Endothelial cell of umbilical vein (primary cell): ENCODE measurements at regions not wholly inside any gene's neighbourhood (a gene's known extent, or its start where the extent isn't known, plus 50 kb on each side); places are given as distances from the start of the nearest gene placed in this dataset.

Experiments
- EZH2 ChIP-seq: IDR thresholded peaks from 2 replicates; pipeline ENCODE4 v1.6.1; 2012; ENCODE audit warnings: borderline replicate concordance, low read depth, mild to moderate bottlenecking, moderate library complexity, low read length, inconsistent platforms; ENCODE audit not compliant: severe bottlenecking
- GATA2 ChIP-seq: IDR thresholded peaks from 2 replicates; pipeline ENCODE4 v1.7.0; 2011; ENCODE audit warnings: low read depth, mild to moderate bottlenecking, moderate library complexity, mixed read lengths, low read length; ENCODE audit not compliant: insufficient read length, insufficient read depth
- POLR2A ChIP-seq: IDR thresholded peaks from 2 replicates; pipeline ENCODE4 v1.6.1; 2012; ENCODE audit warnings: low read depth, mild to moderate bottlenecking, control low read depth, low read length
- TF ChIP-seq, protein P1 (sequence below), 2 donors: IDR thresholded peaks; 1 replicate in 1 of 2; 2 replicates in 1 of 2; pipeline ENCODE4 v1.5.1; 2011; ENCODE audit warnings: low read length in 2 of 2, mild to moderate bottlenecking in 2 of 2, moderate library complexity in 2 of 2, control low read depth in 1 of 2, inconsistent platforms in 1 of 2, low read depth in 1 of 2; ENCODE audit not compliant: insufficient read depth in 1 of 2; ENCODE audit errors: extremely low read depth in 1 of 2

DNA sequence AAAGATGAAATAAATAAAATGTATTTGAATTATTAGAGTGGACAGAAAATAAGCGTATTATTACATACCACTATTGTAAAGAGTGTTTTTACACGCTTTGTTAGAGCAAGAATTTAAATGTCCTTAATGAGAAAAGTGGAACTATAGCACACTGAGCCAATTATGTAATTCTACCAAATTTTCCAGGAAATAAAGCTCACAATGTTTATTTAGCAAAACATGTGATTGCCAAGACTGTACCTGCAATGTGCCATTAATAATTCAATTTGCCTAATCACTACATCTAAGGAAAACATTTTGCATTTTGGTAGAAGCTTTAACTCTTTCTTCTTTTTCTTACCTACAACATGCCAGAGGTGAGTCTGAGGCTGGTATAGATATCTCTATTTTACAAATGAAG lies 58.7 kb upstream of the PHACTR1 start:
- TF ChIP-seq, protein P1, sequence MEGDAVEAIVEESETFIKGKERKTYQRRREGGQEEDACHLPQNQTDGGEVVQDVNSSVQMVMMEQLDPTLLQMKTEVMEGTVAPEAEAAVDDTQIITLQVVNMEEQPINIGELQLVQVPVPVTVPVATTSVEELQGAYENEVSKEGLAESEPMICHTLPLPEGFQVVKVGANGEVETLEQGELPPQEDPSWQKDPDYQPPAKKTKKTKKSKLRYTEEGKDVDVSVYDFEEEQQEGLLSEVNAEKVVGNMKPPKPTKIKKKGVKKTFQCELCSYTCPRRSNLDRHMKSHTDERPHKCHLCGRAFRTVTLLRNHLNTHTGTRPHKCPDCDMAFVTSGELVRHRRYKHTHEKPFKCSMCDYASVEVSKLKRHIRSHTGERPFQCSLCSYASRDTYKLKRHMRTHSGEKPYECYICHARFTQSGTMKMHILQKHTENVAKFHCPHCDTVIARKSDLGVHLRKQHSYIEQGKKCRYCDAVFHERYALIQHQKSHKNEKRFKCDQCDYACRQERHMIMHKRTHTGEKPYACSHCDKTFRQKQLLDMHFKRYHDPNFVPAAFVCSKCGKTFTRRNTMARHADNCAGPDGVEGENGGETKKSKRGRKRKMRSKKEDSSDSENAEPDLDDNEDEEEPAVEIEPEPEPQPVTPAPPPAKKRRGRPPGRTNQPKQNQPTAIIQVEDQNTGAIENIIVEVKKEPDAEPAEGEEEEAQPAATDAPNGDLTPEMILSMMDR (IDR thresholded peaks at IDR 0.05; ENCODE audit: extremely low read depth in 1 of 2, insufficient read depth in 1 of 2, low read depth in 1 of 2, low read length in 2 of 2) = no peak
- no peak for TF ChIP-seq POLR2A
- TF ChIP-seq GATA2 = no peak
- TF ChIP-seq EZH2 = no peak
